Hepatocyte (in vitro differentiated cells): ENCODE measurements at regions not wholly inside any gene's neighbourhood (a gene's known extent, or its start where the extent isn't known, plus 50 kb on each side); places are given as distances from the start of the nearest gene placed in this dataset.
A peak's percentile ranks its signal among the peaks of the same experiment; 100 is the strongest.

ENCODE experiments used
- DNase-seq: peaks from one replicate; pipeline ENCODE4 v3.0.0-alpha.2; 2016; ENCODE audit warnings: low spot score
- H2AFZ ChIP-seq: fragments of 200-600 bp; sonication (generic); 2 replicates; pipeline ENCODE4 v1.6.0; 2016; ENCODE audit warnings: antibody characterized with exemption, mild to moderate bottlenecking
- H3K27ac ChIP-seq: fragments of 200-600 bp; sonication (generic); 2 replicates; pipeline ENCODE4 v1.5.1; 2016; ENCODE audit warnings: mild to moderate bottlenecking
- H3K27me3 ChIP-seq: fragments of 200-600 bp; sonication (generic); 2 replicates; pipeline ENCODE4 v1.6.1; 2016
- H3K36me3 ChIP-seq: fragments of 200-600 bp; sonication (generic); replicated peaks from 2 replicates; pipeline ENCODE4 v1.5.1; 2016; ENCODE audit warnings: low read depth; ENCODE audit not compliant: insufficient read depth
- H3K4me1 ChIP-seq: fragments of 200-600 bp; sonication (generic); 2 replicates; pipeline ENCODE4 v1.5.1; 2016; ENCODE audit warnings: mild to moderate bottlenecking, moderate library complexity; ENCODE audit not compliant: insufficient read depth
- H3K4me2 ChIP-seq: fragments of 200-600 bp; sonication (generic); 2 replicates; pipeline ENCODE4 v1.6.0; 2016
- H3K4me3 ChIP-seq: fragments of 200-600 bp; sonication (generic); 2 replicates; pipeline ENCODE4 v1.5.1; 2016; ENCODE audit warnings: mild to moderate bottlenecking
- H3K79me2 ChIP-seq: fragments of 200-600 bp; sonication (generic); 2 replicates; pipeline ENCODE4 v1.6.0; 2017; ENCODE audit warnings: mild to moderate bottlenecking
- H3K9me2 ChIP-seq: fragments of 200-600 bp; sonication (generic); replicated peaks from 2 replicates; pipeline ENCODE4 v1.6.0; 2017; ENCODE audit warnings: mild to moderate bottlenecking; ENCODE audit not compliant: insufficient read depth
- H3K9me3 ChIP-seq: fragments of 200-600 bp; sonication (generic); 2 replicates; pipeline ENCODE4 v1.5.1; 2016; ENCODE audit warnings: low read depth, mild to moderate bottlenecking
- H4K20me1 ChIP-seq: fragments of 200-600 bp; sonication (generic); 2 replicates; pipeline ENCODE4 v1.6.0; 2016; ENCODE audit warnings: mild to moderate bottlenecking; ENCODE audit not compliant: insufficient read depth, poor library complexity, severe bottlenecking
- EZH2 ChIP-seq: fragments of 200-600 bp; sonication (generic); IDR thresholded peaks from 2 replicates; pipeline ENCODE4 v1.6.1; 2016; ENCODE audit warnings: antibody characterized with exemption, mild to moderate bottlenecking, borderline replicate concordance
- EZH2phosphoT487 ChIP-seq: fragments of 200-600 bp; sonication (generic); IDR thresholded peaks from one replicate; pipeline ENCODE4 v1.6.1; 2018; ENCODE audit warnings: antibody characterized with exemption, mild to moderate bottlenecking, low read depth, moderate library complexity; ENCODE audit not compliant: unreplicated experiment, severe bottlenecking
- WGBS: methylation state at CpG from one replicate; pipeline ENCODE4 v1.1.6; 2016; ENCODE audit warnings: low lambda C conversion rate; ENCODE audit errors: missing lambda C conversion rate; 5-methylcytosine and 5-hydroxymethylcytosine counted together
- TF ChIP-seq, protein P1 (sequence below): fragments of 200-600 bp; sonication (generic); IDR thresholded peaks from 2 replicates; pipeline ENCODE4 v1.5.1; 2016; ENCODE audit warnings: antibody characterized with exemption, mild to moderate bottlenecking; ENCODE audit not compliant: poor library complexity

DNA sequence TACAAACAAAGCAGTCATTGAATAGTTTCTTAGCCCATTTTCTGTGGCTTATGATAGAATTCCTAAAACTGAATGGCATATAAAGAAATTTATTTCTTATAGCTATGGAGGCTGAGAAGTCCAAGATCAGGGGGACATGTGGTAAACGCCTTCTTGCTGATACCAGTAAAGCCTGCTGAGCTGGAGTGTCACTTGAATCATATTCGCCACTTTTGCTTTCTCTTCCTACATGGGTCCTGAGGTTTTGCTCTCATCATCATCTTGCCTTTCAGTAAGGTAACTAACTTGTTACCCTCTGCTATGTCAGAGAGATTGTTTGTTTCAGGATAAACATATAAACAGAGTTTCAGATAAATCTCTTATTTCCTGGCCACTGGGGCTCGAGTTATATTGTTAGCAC lies 203.3 kb upstream of the DMRT1 start:
- H3K9me2 ChIP-seq, result no peaks in the 10 kb centered on the region
- no peak overlapping the region for H3K27ac ChIP-seq
- no peak for DNase-seq
- TF ChIP-seq, protein P1, sequence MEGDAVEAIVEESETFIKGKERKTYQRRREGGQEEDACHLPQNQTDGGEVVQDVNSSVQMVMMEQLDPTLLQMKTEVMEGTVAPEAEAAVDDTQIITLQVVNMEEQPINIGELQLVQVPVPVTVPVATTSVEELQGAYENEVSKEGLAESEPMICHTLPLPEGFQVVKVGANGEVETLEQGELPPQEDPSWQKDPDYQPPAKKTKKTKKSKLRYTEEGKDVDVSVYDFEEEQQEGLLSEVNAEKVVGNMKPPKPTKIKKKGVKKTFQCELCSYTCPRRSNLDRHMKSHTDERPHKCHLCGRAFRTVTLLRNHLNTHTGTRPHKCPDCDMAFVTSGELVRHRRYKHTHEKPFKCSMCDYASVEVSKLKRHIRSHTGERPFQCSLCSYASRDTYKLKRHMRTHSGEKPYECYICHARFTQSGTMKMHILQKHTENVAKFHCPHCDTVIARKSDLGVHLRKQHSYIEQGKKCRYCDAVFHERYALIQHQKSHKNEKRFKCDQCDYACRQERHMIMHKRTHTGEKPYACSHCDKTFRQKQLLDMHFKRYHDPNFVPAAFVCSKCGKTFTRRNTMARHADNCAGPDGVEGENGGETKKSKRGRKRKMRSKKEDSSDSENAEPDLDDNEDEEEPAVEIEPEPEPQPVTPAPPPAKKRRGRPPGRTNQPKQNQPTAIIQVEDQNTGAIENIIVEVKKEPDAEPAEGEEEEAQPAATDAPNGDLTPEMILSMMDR, result no peak
- TF ChIP-seq EZH2 (no peak), EZH2phosphoT487 (no peak)
- no peaks in the 10 kb centered on the region for H3K9me3 ChIP-seq
- H3K79me2 ChIP-seq, result no peaks in the 10 kb centered on the region
- H3K4me1 ChIP-seq, result no peaks in the 10 kb centered on the region
- H2AFZ ChIP-seq, result no peak overlapping the region
- H3K4me2 ChIP-seq, result no peak overlapping the region
- no peak overlapping the region for H3K4me3 ChIP-seq
- H4K20me1 ChIP-seq, result no peaks in the 10 kb centered on the region
- no peaks in the 10 kb centered on the region for H3K27me3 ChIP-seq
- H3K36me3 ChIP-seq, result no peaks in the 10 kb centered on the region
- whole genome bisulfite sequencing, result 69% methylated on average over 3 of the region's 3 CpGs

- Histone ChIP-seq H3K4me2 (no peak overlapping the region), H3K9me3 (no peaks in the 10 kb centered on the region), H3K79me2 (no peaks in the 10 kb centered on the region), H3K27ac (peak overlapping the region; percentile 32), H4K20me1 (no peaks in the 10 kb centered on the region), H3K36me3 (no peaks in the 10 kb centered on the region), H3K9me2 (no peaks in the 10 kb centered on the region), H3K4me3 (no peak overlapping the region), H2AFZ (no peak overlapping the region), H3K27me3 (no peaks in the 10 kb centered on the region), H3K4me1 (no peaks in the 10 kb centered on the region)
- DNase-seq, result peak; percentile 23
- WGBS, result 46% methylated on average over 6 of the region's 6 CpGs
- TF ChIP-seq EZH2phosphoT487, result no peak
- TF ChIP-seq, protein P1, result no peak
- no peak for TF ChIP-seq EZH2
These were observed 199.5 kb upstream of the DMRT1 start for GRCh38 chr9:642014-642413.

DNA sequence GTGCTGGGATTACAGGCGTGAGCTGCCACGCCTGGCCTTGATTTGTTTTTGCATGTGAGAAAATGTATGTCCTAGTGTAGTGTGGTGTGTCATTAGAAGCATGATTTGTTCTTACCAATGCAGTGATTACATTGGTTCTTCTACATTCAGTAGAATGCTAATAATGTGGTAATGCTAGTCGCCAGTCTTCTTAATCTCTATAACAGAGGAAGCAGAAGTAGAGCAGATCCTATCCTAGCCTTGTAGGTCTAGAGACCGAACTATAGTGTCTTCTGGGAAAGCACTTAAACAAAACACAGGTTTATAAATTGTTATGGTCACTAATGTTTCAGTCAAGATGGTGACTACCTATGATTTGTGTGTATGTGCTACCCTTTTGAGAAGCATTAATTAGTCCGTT lies 197.5 kb upstream of the DMRT1 start:
- H4K20me1 ChIP-seq, result no peaks in the 10 kb centered on the region
- H3K9me3 ChIP-seq, result no peaks in the 10 kb centered on the region
- H3K4me1 ChIP-seq, result no peaks in the 10 kb centered on the region
- no peak overlapping the region for H3K4me3 ChIP-seq
- H3K9me2 ChIP-seq, result no peaks in the 10 kb centered on the region
- H3K27ac ChIP-seq, result no peak overlapping the region
- 96% methylated on average over 5 of the region's 5 CpGs for WGBS
- no peak overlapping the region for H2AFZ ChIP-seq
- H3K79me2 ChIP-seq, result no peaks in the 10 kb centered on the region
- no peaks in the 10 kb centered on the region for H3K36me3 ChIP-seq
- no peak overlapping the region for H3K4me2 ChIP-seq
- no peaks in the 10 kb centered on the region for H3K27me3 ChIP-seq
- TF ChIP-seq, protein P1, result no peak
- TF ChIP-seq EZH2, result no peak
- no peak for TF ChIP-seq EZH2phosphoT487
- DNase-seq, result no peak

DNA sequence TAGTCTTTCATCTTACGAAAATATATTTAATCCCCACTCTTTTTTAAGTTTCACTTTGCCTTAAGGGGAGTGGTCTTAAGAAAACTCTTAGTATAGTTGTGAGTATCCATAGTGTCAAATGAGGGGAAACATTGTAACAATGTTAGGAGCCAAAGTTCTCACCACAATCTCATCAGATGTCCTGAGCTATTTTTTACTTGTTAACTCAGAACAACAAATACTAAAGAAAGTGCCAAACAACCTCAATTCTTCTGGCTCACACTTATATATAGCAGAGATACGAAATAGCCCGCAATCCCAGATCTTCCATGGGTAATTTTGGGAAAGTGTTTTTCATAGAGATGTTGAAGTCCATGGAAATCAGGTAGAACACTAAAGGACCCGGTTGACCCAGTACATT lies 194.0 kb upstream of the DMRT1 start:
- DNase-seq, result no peak
- Histone ChIP-seq H3K36me3 (no peaks in the 10 kb centered on the region), H2AFZ (no peak overlapping the region), H3K4me2 (no peak overlapping the region), H3K9me2 (no peaks in the 10 kb centered on the region), H4K20me1 (no peaks in the 10 kb centered on the region), H3K4me1 (no peaks in the 10 kb centered on the region), H3K27me3 (no peaks in the 10 kb centered on the region), H3K4me3 (no peak overlapping the region), H3K27ac (no peak overlapping the region), H3K79me2 (no peaks in the 10 kb centered on the region), H3K9me3 (no peaks in the 10 kb centered on the region)
- TF ChIP-seq, protein P1, result no peak
- TF ChIP-seq EZH2phosphoT487 (no peak), EZH2 (no peak)
- 96% methylated on average over 4 of the region's 4 CpGs for WGBS
